ENCODE measurements at regions not wholly inside any gene's neighbourhood (a gene's known extent, or its start where the extent isn't known, plus 50 kb on each side); places are given as distances from the start of the nearest gene placed in this dataset.
"Not testable (repeated sequence)": the region's sequence is repeated elsewhere in the genome, so short reads cannot be mapped to it uniquely, and the experiment has no call there.

GRCh38 chr2:123438251-123438650 is 586.8 kb upstream of the CNTNAP5 start:
- no peaks in the 10 kb centered on the region for H3K27me3 ChIP-seq (ENCODE audit: insufficient read depth, low read length)
- no peak overlapping the region for H3K4me3 ChIP-seq (ENCODE audit: low read length)
- no peaks in the 10 kb centered on the region for H3K36me3 ChIP-seq (ENCODE audit: insufficient read depth, low read depth, low read length)
- no peak overlapping the region for H3K27ac ChIP-seq (ENCODE audit: low read length)
- no peaks in the 10 kb centered on the region for H3K4me1 ChIP-seq (ENCODE audit: insufficient read depth, low read length)
- no peak overlapping the region for H3K9ac ChIP-seq (ENCODE audit: low read depth, low read length)
- H3K9me3 ChIP-seq (ENCODE audit: insufficient read depth, low read depth, low read length) = no peaks in the 10 kb centered on the region

- no peak overlapping the region for H3K4me3 ChIP-seq (ENCODE audit: low read length)
- no peak overlapping the region for H3K9ac ChIP-seq (ENCODE audit: low read depth, low read length)
- no peaks in the 10 kb centered on the region for H3K27me3 ChIP-seq (ENCODE audit: insufficient read depth, low read length)
- no peak overlapping the region for H3K27ac ChIP-seq (ENCODE audit: low read length)
- no peaks in the 10 kb centered on the region for H3K4me1 ChIP-seq (ENCODE audit: insufficient read depth, low read length)
- H3K36me3 ChIP-seq (ENCODE audit: insufficient read depth, low read depth, low read length) = no peaks in the 10 kb centered on the region
- H3K9me3 ChIP-seq (ENCODE audit: insufficient read depth, low read depth, low read length) = no peaks in the 10 kb centered on the region
Measured at GRCh38 chr2:123438675-123439074, 586.4 kb upstream of the CNTNAP5 start.

- Histone ChIP-seq H3K27me3 (ENCODE audit: insufficient read depth, low read length) (no peaks in the 10 kb centered on the region), H3K27ac (ENCODE audit: low read length) (no peak overlapping the region), H3K9ac (ENCODE audit: low read depth, low read length) (no peak overlapping the region), H3K9me3 (ENCODE audit: insufficient read depth, low read depth, low read length) (0 out of 2 replicates have a peak, but pooled peaks cover 4% of the 10 kb centered on the region), H3K4me3 (ENCODE audit: low read length) (no peak overlapping the region), H3K36me3 (ENCODE audit: insufficient read depth, low read depth, low read length) (no peaks in the 10 kb centered on the region), H3K4me1 (ENCODE audit: insufficient read depth, low read length) (no peaks in the 10 kb centered on the region)
Measured at GRCh38 chr2:123448801-123449200, 576.3 kb upstream of the CNTNAP5 start.

- H3K9me3 ChIP-seq (ENCODE audit: insufficient read depth, low read depth, low read length) = no peaks in the 10 kb centered on the region
- no peak overlapping the region for H3K4me3 ChIP-seq (ENCODE audit: low read length)
- no peak overlapping the region for H3K27ac ChIP-seq (ENCODE audit: low read length)
- no peak overlapping the region for H3K9ac ChIP-seq (ENCODE audit: low read depth, low read length)
- H3K4me1 ChIP-seq (ENCODE audit: insufficient read depth, low read length) = no peaks in the 10 kb centered on the region
- H3K27me3 ChIP-seq (ENCODE audit: insufficient read depth, low read length) = no peaks in the 10 kb centered on the region
- H3K36me3 ChIP-seq (ENCODE audit: insufficient read depth, low read depth, low read length) = no peaks in the 10 kb centered on the region
Measured at GRCh38 chr2:123451542-123451941, 573.5 kb upstream of the CNTNAP5 start.

GRCh38 chr2:123453046-123453700 is 571.9 kb upstream of the CNTNAP5 start:
- no peaks in the 10 kb centered on the region for H3K36me3 ChIP-seq (ENCODE audit: insufficient read depth, low read depth, low read length)
- no peak overlapping the region for H3K4me3 ChIP-seq (ENCODE audit: low read length)
- no peaks in the 10 kb centered on the region for H3K27me3 ChIP-seq (ENCODE audit: insufficient read depth, low read length)
- no peaks in the 10 kb centered on the region for H3K9me3 ChIP-seq (ENCODE audit: insufficient read depth, low read depth, low read length)
- no peak overlapping the region for H3K9ac ChIP-seq (ENCODE audit: low read depth, low read length)
- H3K27ac ChIP-seq (ENCODE audit: low read length) = no peak overlapping the region
- no peaks in the 10 kb centered on the region for H3K4me1 ChIP-seq (ENCODE audit: insufficient read depth, low read length)

GRCh38 chr2:123453772-123454171 is 571.3 kb upstream of the CNTNAP5 start:
- no peak overlapping the region for H3K27ac ChIP-seq (ENCODE audit: low read length)
- no peaks in the 10 kb centered on the region for H3K27me3 ChIP-seq (ENCODE audit: insufficient read depth, low read length)
- H3K9me3 ChIP-seq (ENCODE audit: insufficient read depth, low read depth, low read length) = no peaks in the 10 kb centered on the region
- H3K9ac ChIP-seq (ENCODE audit: low read depth, low read length) = no peak overlapping the region
- H3K36me3 ChIP-seq (ENCODE audit: insufficient read depth, low read depth, low read length) = no peaks in the 10 kb centered on the region
- H3K4me1 ChIP-seq (ENCODE audit: insufficient read depth, low read length) = no peaks in the 10 kb centered on the region
- no peak overlapping the region for H3K4me3 ChIP-seq (ENCODE audit: low read length)

GRCh38 chr2:123455234-123455633 is 569.9 kb upstream of the CNTNAP5 start:
- not testable (repeated sequence) for H3K36me3 ChIP-seq (ENCODE audit: insufficient read depth, low read depth, low read length); H3K4me3 ChIP-seq (ENCODE audit: low read length); H3K9ac ChIP-seq (ENCODE audit: low read depth, low read length); H3K9me3 ChIP-seq (ENCODE audit: insufficient read depth, low read depth, low read length); H3K4me1 ChIP-seq (ENCODE audit: insufficient read depth, low read length); H3K27ac ChIP-seq (ENCODE audit: low read length); H3K27me3 ChIP-seq (ENCODE audit: insufficient read depth, low read length)

- Histone ChIP-seq H3K4me1 (ENCODE audit: insufficient read depth, low read length) (no peaks in the 10 kb centered on the region), H3K27me3 (ENCODE audit: insufficient read depth, low read length) (no peaks in the 10 kb centered on the region), H3K4me3 (ENCODE audit: low read length) (no peak overlapping the region), H3K36me3 (ENCODE audit: insufficient read depth, low read depth, low read length) (no peaks in the 10 kb centered on the region), H3K9me3 (ENCODE audit: insufficient read depth, low read depth, low read length) (no peaks in the 10 kb centered on the region), H3K27ac (ENCODE audit: low read length) (no peak overlapping the region), H3K9ac (ENCODE audit: low read depth, low read length) (no peak overlapping the region)
Measured at GRCh38 chr2:123456416-123456815, 568.7 kb upstream of the CNTNAP5 start.

GRCh38 chr2:123463886-123464285 is 561.2 kb upstream of the CNTNAP5 start:
- Histone ChIP-seq H3K36me3 (ENCODE audit: insufficient read depth, low read depth, low read length) (no peaks in the 10 kb centered on the region), H3K9me3 (ENCODE audit: insufficient read depth, low read depth, low read length) (peaks cover 5% of the 10 kb centered on the region), H3K27me3 (ENCODE audit: insufficient read depth, low read length) (no peaks in the 10 kb centered on the region), H3K4me1 (ENCODE audit: insufficient read depth, low read length) (no peaks in the 10 kb centered on the region), H3K9ac (ENCODE audit: low read depth, low read length) (no peak overlapping the region), H3K4me3 (ENCODE audit: low read length) (no peak overlapping the region), H3K27ac (ENCODE audit: low read length) (no peak overlapping the region)

- H3K27ac ChIP-seq (ENCODE audit: low read length) = no peak overlapping the region
- no peaks in the 10 kb centered on the region for H3K4me1 ChIP-seq (ENCODE audit: insufficient read depth, low read length)
- H3K4me3 ChIP-seq (ENCODE audit: low read length) = no peak overlapping the region
- no peaks in the 10 kb centered on the region for H3K36me3 ChIP-seq (ENCODE audit: insufficient read depth, low read depth, low read length)
- no peaks in the 10 kb centered on the region for H3K27me3 ChIP-seq (ENCODE audit: insufficient read depth, low read length)
- no peak overlapping the region for H3K9ac ChIP-seq (ENCODE audit: low read depth, low read length)
- peaks cover 40% of the 10 kb centered on the region for H3K9me3 ChIP-seq (ENCODE audit: insufficient read depth, low read depth, low read length)
Measured at GRCh38 chr2:123468071-123468470, 557.0 kb upstream of the CNTNAP5 start.

GRCh38 chr2:123481406-123481805 is 543.7 kb upstream of the CNTNAP5 start:
- H3K4me3 ChIP-seq (ENCODE audit: low read length) = no peak overlapping the region
- no peaks in the 10 kb centered on the region for H3K27me3 ChIP-seq (ENCODE audit: insufficient read depth, low read length)
- no peak overlapping the region for H3K27ac ChIP-seq (ENCODE audit: low read length)
- no peak overlapping the region for H3K9ac ChIP-seq (ENCODE audit: low read depth, low read length)
- H3K4me1 ChIP-seq (ENCODE audit: insufficient read depth, low read length) = no peaks in the 10 kb centered on the region
- H3K36me3 ChIP-seq (ENCODE audit: insufficient read depth, low read depth, low read length) = no peaks in the 10 kb centered on the region
- H3K9me3 ChIP-seq (ENCODE audit: insufficient read depth, low read depth, low read length) = no peaks in the 10 kb centered on the region

- H3K36me3 ChIP-seq (ENCODE audit: insufficient read depth, low read depth, low read length) = no peaks in the 10 kb centered on the region
- no peak overlapping the region for H3K4me3 ChIP-seq (ENCODE audit: low read length)
- no peak overlapping the region for H3K9ac ChIP-seq (ENCODE audit: low read depth, low read length)
- H3K9me3 ChIP-seq (ENCODE audit: insufficient read depth, low read depth, low read length) = no peaks in the 10 kb centered on the region
- H3K4me1 ChIP-seq (ENCODE audit: insufficient read depth, low read length) = no peaks in the 10 kb centered on the region
- no peak overlapping the region for H3K27ac ChIP-seq (ENCODE audit: low read length)
- H3K27me3 ChIP-seq (ENCODE audit: insufficient read depth, low read length) = no peaks in the 10 kb centered on the region
Measured at GRCh38 chr2:123485056-123485455, 540.0 kb upstream of the CNTNAP5 start.
